ENCODE measurements at regions not wholly inside any gene's neighbourhood (a gene's known extent, or its start where the extent isn't known, plus 50 kb on each side); places are given as distances from the start of the nearest gene placed in this dataset.

GRCh38 chr12:115474539-115475353 is 790.8 kb upstream of the TBX3 start:
- TF ChIP-seq CTCF (IDR thresholded peaks at IDR 0.05; ENCODE audit: low read depth, low read length), result no peak
- in situ Hi-C loops (cut with HindIII; ENCODE audit: low sequenced_read_pairs), result no loop called here
- DNase-seq (ENCODE audit: low read depth, low spot score), result no peak
- no peak overlapping the region for H3K4me3 ChIP-seq (ENCODE audit: low read depth, low read length)

- DNase-seq (ENCODE audit: low read depth, low spot score), result no peak
- H3K4me3 ChIP-seq (ENCODE audit: low read depth, low read length), result no peak overlapping the region
- no peak for TF ChIP-seq CTCF (IDR thresholded peaks at IDR 0.05; ENCODE audit: low read depth, low read length)
- in situ Hi-C loops (cut with HindIII; ENCODE audit: low sequenced_read_pairs), result no loop called here
Measured at GRCh38 chr12:115473257-115473956, 789.4 kb upstream of the TBX3 start.

- in situ Hi-C loops (cut with HindIII; ENCODE audit: low sequenced_read_pairs), result no loop called here
- TF ChIP-seq CTCF (IDR thresholded peaks at IDR 0.05; ENCODE audit: low read depth, low read length), result no peak
- H3K4me3 ChIP-seq (ENCODE audit: low read depth, low read length), result no peak overlapping the region
- DNase-seq (ENCODE audit: low read depth, low spot score), result no peak
Measured at GRCh38 chr12:115472852-115473251, 788.9 kb upstream of the TBX3 start.

- in situ Hi-C loops (cut with HindIII; ENCODE audit: low sequenced_read_pairs), result no loop called here
- TF ChIP-seq CTCF (IDR thresholded peaks at IDR 0.05; ENCODE audit: low read depth, low read length), result no peak
- no peak for DNase-seq (ENCODE audit: low read depth, low spot score)
- H3K4me3 ChIP-seq (ENCODE audit: low read depth, low read length), result no peak overlapping the region
Measured at GRCh38 chr12:115470977-115471376, 787.0 kb upstream of the TBX3 start.

- no peak for DNase-seq (ENCODE audit: low read depth, low spot score)
- H3K4me3 ChIP-seq (ENCODE audit: low read depth, low read length), result no peak overlapping the region
- no peak for TF ChIP-seq CTCF (IDR thresholded peaks at IDR 0.05; ENCODE audit: low read depth, low read length)
- in situ Hi-C loops (cut with HindIII; ENCODE audit: low sequenced_read_pairs), result no loop called here
Measured at GRCh38 chr12:115470526-115470925, 786.6 kb upstream of the TBX3 start.

- peak; percentile 39 for TF ChIP-seq CTCF (IDR thresholded peaks at IDR 0.05; ENCODE audit: low read depth, low read length)
- DNase-seq (ENCODE audit: low read depth, low spot score), result no peak
Measured at GRCh38 chr12:115468087-115468510, 784.1 kb upstream of the TBX3 start.

More at GRCh38 chr12:115468087-115468510, 784.1 kb upstream of the TBX3 start:
- H3K4me3 ChIP-seq (ENCODE audit: low read depth, low read length), result no peak overlapping the region
- in situ Hi-C loops (cut with HindIII; ENCODE audit: low sequenced_read_pairs), result no loop called here

Data from astrocyte of the spinal cord (primary cell).